Uterus (tissue), 2 donors: ENCODE measurements at regions not wholly inside any gene's neighbourhood (a gene's known extent, or its start where the extent isn't known, plus 50 kb on each side); places are given as distances from the start of the nearest gene placed in this dataset.

ENCODE experiments used
- POLR2A ChIP-seq, 2 donors: fragments of 450-650 bp; IDR thresholded peaks; one replicate each; pipeline ENCODE4 v1.6.1; 2016; ENCODE audit warnings: antibody characterized with exemption in 2 of 2, mild to moderate bottlenecking in 1 of 2, moderate library complexity in 1 of 2
- TF ChIP-seq, protein P1 (sequence below), 4 experiments: fragments of 200-600 bp in 2 of 4; fragments of 450-650 bp in 2 of 4; sonication (generic) in 2 of 4; IDR thresholded peaks; one replicate each; pipeline ENCODE4 v1.5.1; 2016 to 2019; ENCODE audit warnings: antibody characterized with exemption in 4 of 4, mild to moderate bottlenecking in 2 of 4, moderate library complexity in 1 of 4

DNA sequence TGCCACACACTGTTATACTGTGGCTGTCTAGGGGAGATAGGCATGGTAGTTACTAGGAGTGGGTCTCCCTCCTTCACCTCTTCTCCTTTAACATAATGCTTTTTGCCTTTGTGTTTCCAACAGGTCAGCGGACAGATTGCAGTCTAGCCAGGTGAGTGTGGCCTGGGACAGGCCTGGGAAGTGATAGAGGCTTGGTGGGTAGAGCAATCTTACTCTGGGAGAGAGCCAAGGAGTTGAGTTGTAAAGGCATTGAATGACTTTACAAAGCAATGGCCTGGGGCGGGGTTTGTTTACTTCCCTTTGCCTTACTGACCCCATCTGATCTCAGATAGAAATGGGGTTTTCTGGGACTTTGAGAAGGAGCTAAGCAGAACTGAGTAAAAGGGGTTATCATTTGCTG lies 51.0 kb upstream of the IKBKE start:
- TF ChIP-seq, protein P1, sequence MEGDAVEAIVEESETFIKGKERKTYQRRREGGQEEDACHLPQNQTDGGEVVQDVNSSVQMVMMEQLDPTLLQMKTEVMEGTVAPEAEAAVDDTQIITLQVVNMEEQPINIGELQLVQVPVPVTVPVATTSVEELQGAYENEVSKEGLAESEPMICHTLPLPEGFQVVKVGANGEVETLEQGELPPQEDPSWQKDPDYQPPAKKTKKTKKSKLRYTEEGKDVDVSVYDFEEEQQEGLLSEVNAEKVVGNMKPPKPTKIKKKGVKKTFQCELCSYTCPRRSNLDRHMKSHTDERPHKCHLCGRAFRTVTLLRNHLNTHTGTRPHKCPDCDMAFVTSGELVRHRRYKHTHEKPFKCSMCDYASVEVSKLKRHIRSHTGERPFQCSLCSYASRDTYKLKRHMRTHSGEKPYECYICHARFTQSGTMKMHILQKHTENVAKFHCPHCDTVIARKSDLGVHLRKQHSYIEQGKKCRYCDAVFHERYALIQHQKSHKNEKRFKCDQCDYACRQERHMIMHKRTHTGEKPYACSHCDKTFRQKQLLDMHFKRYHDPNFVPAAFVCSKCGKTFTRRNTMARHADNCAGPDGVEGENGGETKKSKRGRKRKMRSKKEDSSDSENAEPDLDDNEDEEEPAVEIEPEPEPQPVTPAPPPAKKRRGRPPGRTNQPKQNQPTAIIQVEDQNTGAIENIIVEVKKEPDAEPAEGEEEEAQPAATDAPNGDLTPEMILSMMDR (IDR thresholded peaks at IDR 0.05) = no peak
- no peak for TF ChIP-seq POLR2A (IDR thresholded peaks at IDR 0.05)
